ENCODE measurements at regions not wholly inside any gene's neighbourhood (a gene's known extent, or its start where the extent isn't known, plus 50 kb on each side); places are given as distances from the start of the nearest gene placed in this dataset.

GRCh38 chr11:10385696-10386095 lies 69.4 kb upstream of the AMPD3 start:
- DNase-seq (ENCODE audit: low spot score): no peak
- Histone ChIP-seq H3K4me1 (ENCODE audit: insufficient read depth, poor library complexity, severe bottlenecking) (no peaks in the 10 kb centered on the region), H3K27ac (ENCODE audit: poor library complexity, severe bottlenecking) (no peak overlapping the region), H3K36me3 (ENCODE audit: low read depth) (no peaks in the 10 kb centered on the region), H3K9me3 (ENCODE audit: severe bottlenecking) (no peaks in the 10 kb centered on the region), H3K4me3 (ENCODE audit: severe bottlenecking) (no peak overlapping the region), H3K27me3 (ENCODE audit: insufficient read depth, poor library complexity, severe bottlenecking) (no peaks in the 10 kb centered on the region)
- ATAC-seq (ENCODE audit: low read depth): no peak
- no peak for TF ChIP-seq CTCF (IDR thresholded peaks at IDR 0.05; ENCODE audit: poor library complexity, severe bottlenecking)

GRCh38 chr11:10386361-10386760 lies 68.7 kb upstream of the AMPD3 start:
- no peak overlapping the region for H3K27ac ChIP-seq (ENCODE audit: poor library complexity, severe bottlenecking)
- H3K4me3 ChIP-seq (ENCODE audit: severe bottlenecking): no peak overlapping the region
- no peak for ATAC-seq (ENCODE audit: low read depth)
- no peak for TF ChIP-seq CTCF (IDR thresholded peaks at IDR 0.05; ENCODE audit: poor library complexity, severe bottlenecking)
- no peaks in the 10 kb centered on the region for H3K36me3 ChIP-seq (ENCODE audit: low read depth)
- H3K27me3 ChIP-seq (ENCODE audit: insufficient read depth, poor library complexity, severe bottlenecking): no peaks in the 10 kb centered on the region
- H3K9me3 ChIP-seq (ENCODE audit: severe bottlenecking): no peaks in the 10 kb centered on the region
- no peak for DNase-seq (ENCODE audit: low spot score)
- H3K4me1 ChIP-seq (ENCODE audit: insufficient read depth, poor library complexity, severe bottlenecking): no peaks in the 10 kb centered on the region

GRCh38 chr11:10386861-10387205 lies 68.2 kb upstream of the AMPD3 start:
- H3K4me3 ChIP-seq (ENCODE audit: severe bottlenecking): no peak overlapping the region
- no peak for TF ChIP-seq CTCF (IDR thresholded peaks at IDR 0.05; ENCODE audit: poor library complexity, severe bottlenecking)
- DNase-seq (ENCODE audit: low spot score) (no peak), ATAC-seq (ENCODE audit: low read depth) (no peak)
- H3K36me3 ChIP-seq (ENCODE audit: low read depth): no peaks in the 10 kb centered on the region
- H3K27ac ChIP-seq (ENCODE audit: poor library complexity, severe bottlenecking): no peak overlapping the region
- no peaks in the 10 kb centered on the region for H3K27me3 ChIP-seq (ENCODE audit: insufficient read depth, poor library complexity, severe bottlenecking)
- H3K9me3 ChIP-seq (ENCODE audit: severe bottlenecking): no peaks in the 10 kb centered on the region
- H3K4me1 ChIP-seq (ENCODE audit: insufficient read depth, poor library complexity, severe bottlenecking): no peaks in the 10 kb centered on the region

GRCh38 chr11:10387206-10388083 lies 67.6 kb upstream of the AMPD3 start:
- no peak for DNase-seq (ENCODE audit: low spot score)
- TF ChIP-seq CTCF (IDR thresholded peaks at IDR 0.05; ENCODE audit: poor library complexity, severe bottlenecking): no peak
- no peak for ATAC-seq (ENCODE audit: low read depth)

GRCh38 chr11:10388101-10388500 lies 67.0 kb upstream of the AMPD3 start:
- ATAC-seq (ENCODE audit: low read depth): no peak
- Histone ChIP-seq H3K27ac (ENCODE audit: poor library complexity, severe bottlenecking) (no peak overlapping the region), H3K4me3 (ENCODE audit: severe bottlenecking) (no peak overlapping the region), H3K27me3 (ENCODE audit: insufficient read depth, poor library complexity, severe bottlenecking) (no peaks in the 10 kb centered on the region), H3K36me3 (ENCODE audit: low read depth) (no peaks in the 10 kb centered on the region), H3K4me1 (ENCODE audit: insufficient read depth, poor library complexity, severe bottlenecking) (no peaks in the 10 kb centered on the region), H3K9me3 (ENCODE audit: severe bottlenecking) (no peaks in the 10 kb centered on the region)
- no peak for TF ChIP-seq CTCF (IDR thresholded peaks at IDR 0.05; ENCODE audit: poor library complexity, severe bottlenecking)
- DNase-seq (ENCODE audit: low spot score): no peak

More at GRCh38 chr11:10387206-10388083, 67.6 kb upstream of the AMPD3 start:
- Histone ChIP-seq H3K4me3 (ENCODE audit: severe bottlenecking) (no peak overlapping the region), H3K27me3 (ENCODE audit: insufficient read depth, poor library complexity, severe bottlenecking) (no peaks in the 10 kb centered on the region), H3K9me3 (ENCODE audit: severe bottlenecking) (no peaks in the 10 kb centered on the region), H3K36me3 (ENCODE audit: low read depth) (no peaks in the 10 kb centered on the region), H3K27ac (ENCODE audit: poor library complexity, severe bottlenecking) (no peak overlapping the region), H3K4me1 (ENCODE audit: insufficient read depth, poor library complexity, severe bottlenecking) (no peaks in the 10 kb centered on the region)
